ENCODE measurements at regions not wholly inside any gene's neighbourhood (a gene's known extent, or its start where the extent isn't known, plus 50 kb on each side); places are given as distances from the start of the nearest gene placed in this dataset.

GRCh38 chr6:27795697-27796494 lies 116.3 kb downstream of the OR2B2 start (continued):
- TF ChIP-seq ZNF646 (CRISPR knock-in tag; IDR thresholded peaks at IDR 0.05) (no peak), TOE1 (CRISPR knock-in tag; IDR thresholded peaks at IDR 0.05) (no peak), SYNCRIP (IDR thresholded peaks at IDR 0.05; ENCODE audit: insufficient read depth, low read depth, low read length) (no peak), ZNF687 (CRISPR knock-in tag; IDR thresholded peaks at IDR 0.05) (no peak), HOXA9 (CRISPR knock-in tag; IDR thresholded peaks at IDR 0.05; ENCODE audit: borderline replicate concordance) (no peak), KDM6A (CRISPR knock-in tag; IDR thresholded peaks at IDR 0.05; ENCODE audit: low read depth) (no peak), RCOR2 (CRISPR knock-in tag; IDR thresholded peaks at IDR 0.05) (peak; percentile 78; the same call in 1 of the 2 replicates), AGO1 (IDR thresholded peaks at IDR 0.05; ENCODE audit: low read depth, low read length, poor library complexity, severe bottlenecking) (no peak), ZNF253 (CRISPR knock-in tag; IDR thresholded peaks at IDR 0.05; ENCODE audit: borderline replicate concordance) (no peak), RELA (CRISPR knock-in tag; IDR thresholded peaks at IDR 0.05) (no peak), ZSCAN29 (CRISPR knock-in tag; conservative IDR thresholded peaks at IDR 0.05) (no peak), ZKSCAN5 (CRISPR knock-in tag; IDR thresholded peaks at IDR 0.05) (no peak)
- TF ChIP-seq, protein P1, sequence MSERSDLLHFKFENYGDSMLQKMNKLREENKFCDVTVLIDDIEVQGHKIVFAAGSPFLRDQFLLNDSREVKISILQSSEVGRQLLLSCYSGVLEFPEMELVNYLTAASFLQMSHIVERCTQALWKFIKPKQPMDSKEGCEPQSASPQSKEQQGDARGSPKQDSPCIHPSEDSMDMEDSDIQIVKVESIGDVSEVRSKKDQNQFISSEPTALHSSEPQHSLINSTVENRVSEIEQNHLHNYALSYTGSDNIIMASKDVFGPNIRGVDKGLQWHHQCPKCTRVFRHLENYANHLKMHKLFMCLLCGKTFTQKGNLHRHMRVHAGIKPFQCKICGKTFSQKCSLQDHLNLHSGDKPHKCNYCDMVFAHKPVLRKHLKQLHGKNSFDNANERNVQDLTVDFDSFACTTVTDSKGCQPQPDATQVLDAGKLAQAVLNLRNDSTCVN (CRISPR knock-in tag; IDR thresholded peaks at IDR 0.05; ENCODE audit: borderline replicate concordance): no peak
- TF ChIP-seq, protein P2, sequence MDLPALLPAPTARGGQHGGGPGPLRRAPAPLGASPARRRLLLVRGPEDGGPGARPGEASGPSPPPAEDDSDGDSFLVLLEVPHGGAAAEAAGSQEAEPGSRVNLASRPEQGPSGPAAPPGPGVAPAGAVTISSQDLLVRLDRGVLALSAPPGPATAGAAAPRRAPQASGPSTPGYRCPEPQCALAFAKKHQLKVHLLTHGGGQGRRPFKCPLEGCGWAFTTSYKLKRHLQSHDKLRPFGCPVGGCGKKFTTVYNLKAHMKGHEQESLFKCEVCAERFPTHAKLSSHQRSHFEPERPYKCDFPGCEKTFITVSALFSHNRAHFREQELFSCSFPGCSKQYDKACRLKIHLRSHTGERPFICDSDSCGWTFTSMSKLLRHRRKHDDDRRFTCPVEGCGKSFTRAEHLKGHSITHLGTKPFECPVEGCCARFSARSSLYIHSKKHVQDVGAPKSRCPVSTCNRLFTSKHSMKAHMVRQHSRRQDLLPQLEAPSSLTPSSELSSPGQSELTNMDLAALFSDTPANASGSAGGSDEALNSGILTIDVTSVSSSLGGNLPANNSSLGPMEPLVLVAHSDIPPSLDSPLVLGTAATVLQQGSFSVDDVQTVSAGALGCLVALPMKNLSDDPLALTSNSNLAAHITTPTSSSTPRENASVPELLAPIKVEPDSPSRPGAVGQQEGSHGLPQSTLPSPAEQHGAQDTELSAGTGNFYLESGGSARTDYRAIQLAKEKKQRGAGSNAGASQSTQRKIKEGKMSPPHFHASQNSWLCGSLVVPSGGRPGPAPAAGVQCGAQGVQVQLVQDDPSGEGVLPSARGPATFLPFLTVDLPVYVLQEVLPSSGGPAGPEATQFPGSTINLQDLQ (CRISPR knock-in tag; IDR thresholded peaks at IDR 0.05): no peak

Data from HepG2 (cell line).